Lower leg skin (tissue), 3 donors: ENCODE measurements at regions not wholly inside any gene's neighbourhood (a gene's known extent, or its start where the extent isn't known, plus 50 kb on each side); places are given as distances from the start of the nearest gene placed in this dataset.

ENCODE experiments used
- CTCF ChIP-seq, 3 donors: fragments of 450-650 bp; IDR thresholded peaks; one replicate each; pipeline ENCODE4 v1.5.1; 2016; ENCODE audit warnings: antibody characterized with exemption in 3 of 3, mild to moderate bottlenecking in 3 of 3, moderate library complexity in 2 of 3
- POLR2A ChIP-seq, 2 donors: fragments of 450-650 bp; IDR thresholded peaks; one replicate each; pipeline ENCODE4 v1.6.1; 2016 to 2017; ENCODE audit warnings: antibody characterized with exemption in 2 of 2, mild to moderate bottlenecking in 1 of 2, moderate library complexity in 1 of 2

GRCh38 chr2:35585972-35586371 lies 769.6 kb upstream of the CRIM1 start:
- TF ChIP-seq CTCF (IDR thresholded peaks at IDR 0.05) (no peak), POLR2A (IDR thresholded peaks at IDR 0.05) (no peak)
